GM23248 (cell line): ENCODE measurements at regions not wholly inside any gene's neighbourhood (a gene's known extent, or its start where the extent isn't known, plus 50 kb on each side); places are given as distances from the start of the nearest gene placed in this dataset.

ENCODE experiments used
- EZH2 ChIP-seq: fragments of 200-600 bp; sonication (generic); IDR thresholded peaks from 2 replicates; pipeline ENCODE4 v1.6.1; 2018; ENCODE audit warnings: antibody characterized with exemption, mild to moderate bottlenecking; ENCODE audit not compliant: insufficient read depth, poor library complexity, severe bottlenecking
- EZH2phosphoT487 ChIP-seq: fragments of 200-600 bp; sonication (generic); IDR thresholded peaks from 2 replicates; pipeline ENCODE4 v1.6.1; 2018; ENCODE audit warnings: antibody characterized with exemption, moderate library complexity, mild to moderate bottlenecking, low read depth; ENCODE audit not compliant: insufficient read depth

- TF ChIP-seq EZH2phosphoT487 (no peak), EZH2 (no peak)
Measured at GRCh38 chr6:26149240-26149639, 62.0 kb downstream of the HFE start.
